GM12878 (cell line): ENCODE measurements at regions not wholly inside any gene's neighbourhood (a gene's known extent, or its start where the extent isn't known, plus 50 kb on each side); places are given as distances from the start of the nearest gene placed in this dataset.

Experiments
- ATAC-seq: fragments of 200-7000 bp; cut with Tn5 transposase; 3 replicates; pipeline ENCODE4 v1.9.1; 2020; ENCODE audit warnings: mild to moderate bottlenecking, moderate library complexity
- BruUV-seq: library from RNA; stranded (reverse); fragments of 400-500 nt; replicated peaks from 2 replicates; lab custom pipeline; 2021; lab: Mats Ljungman, UMichigan
- CTCF ChIA-PET: fragments of 300-600 bp; sonication (Branson Sonifier 250); formaldehyde crosslinking; extraction: SDS; loops from one replicate; lab custom pipeline; 2021; ENCODE audit warnings: inconsistent platforms; lab: Yijun Ruan, JAX
- POLR2A ChIA-PET: fragments of 350-600 bp; formaldehyde crosslinking; extraction: SDS; loops from one replicate; lab custom pipeline; 2021; ENCODE audit warnings: inconsistent platforms; lab: Charles Lee
- RAD21 ChIA-PET: fragments of 300-600 bp; sonication (Branson Sonifier 250); formaldehyde crosslinking; loops from one replicate; lab custom pipeline; 2023; ENCODE audit warnings: antibody characterized with exemption; ENCODE audit not compliant: unreplicated experiment; lab: Charles Lee
- SMC1A ChIA-PET: fragments of 300-600 bp; sonication (Branson Sonifier 250); formaldehyde crosslinking; loops from one replicate; lab custom pipeline; 2023; ENCODE audit not compliant: unreplicated experiment, uncharacterized antibody; lab: Charles Lee
- DNase-seq: peaks from one replicate; pipeline ENCODE4 v3.0.0-alpha.2; 2011; ENCODE audit warnings: low read depth, low spot score
- FAIRE-seq: peaks from 3 replicates; lab custom pipeline; 2011; peaks lifted over from hg19 to GRCh38; lab: Jason Lieb, UNC
- H2AFZ ChIP-seq: 2 replicates; pipeline ENCODE4 v1.6.0; 2011; ENCODE audit warnings: low read depth, low read length, control low read depth; ENCODE audit not compliant: control insufficient read depth
- H3K27ac ChIP-seq: 2 replicates; pipeline ENCODE4 v1.5.1; 2011; ENCODE audit warnings: control low read depth; ENCODE audit not compliant: control insufficient read depth, insufficient read depth
- H3K27me3 ChIP-seq, 2 experiments: replicated peaks in 1 of 2; 2 replicates each; pipeline versions ENCODE4 v1.6.0 to v1.6.1; 2011; ENCODE audit warnings: low read length in 1 of 2; ENCODE audit not compliant: control insufficient read depth in 2 of 2, insufficient read depth in 2 of 2
- H3K36me3 ChIP-seq, 2 experiments: 2 replicates each; pipeline ENCODE4 v1.5.1; 2011; ENCODE audit warnings: low read length in 1 of 2; ENCODE audit not compliant: control insufficient read depth in 2 of 2, insufficient read depth in 2 of 2
- H3K4me1 ChIP-seq: 2 replicates; pipeline ENCODE4 v1.6.1; 2011; ENCODE audit warnings: mild to moderate bottlenecking, low read length, moderate library complexity, mixed read lengths; ENCODE audit not compliant: control insufficient read depth, insufficient read depth
- H3K4me2 ChIP-seq: 2 replicates; pipeline ENCODE4 v1.6.0; 2011; ENCODE audit warnings: control low read depth; ENCODE audit not compliant: control insufficient read depth, insufficient read depth
- H3K4me3 ChIP-seq: fragments of 200-600 bp; sonication (generic); 2 replicates; pipeline ENCODE4 v1.5.1; 2016
- H3K79me2 ChIP-seq: 2 replicates; pipeline ENCODE4 v1.6.0; 2011; ENCODE audit warnings: low read length; ENCODE audit not compliant: control insufficient read depth, insufficient read depth
- H3K9ac ChIP-seq: 2 replicates; pipeline ENCODE4 v1.8.0; 2011; ENCODE audit warnings: low read length, control low read depth, mixed read lengths; ENCODE audit not compliant: control insufficient read depth, insufficient read depth
- H3K9me3 ChIP-seq: replicated peaks from 3 replicates; pipeline ENCODE4 v1.5.1; 2011; ENCODE audit warnings: mild to moderate bottlenecking, low read length; ENCODE audit not compliant: control insufficient read depth, insufficient read depth
- H4K20me1 ChIP-seq: 2 replicates; pipeline ENCODE4 v1.6.0; 2011; ENCODE audit not compliant: control insufficient read depth, insufficient read depth
- BHLHE40 ChIP-seq, 2 experiments: fragments of 450-650 bp in 1 of 2; IDR thresholded peaks; 2 replicates each; pipeline ENCODE4 v1.6.1; 2011 to 2017; ENCODE audit warnings: low read depth in 2 of 2, borderline replicate concordance in 1 of 2, improper control_type of control experiment in 1 of 2, low read length in 1 of 2, mild to moderate bottlenecking in 1 of 2
- CBX5 ChIP-seq: sonication (generic); IDR thresholded peaks from 2 replicates; pipeline ENCODE4 v1.6.1; 2016; ENCODE audit warnings: low read depth, moderate library complexity, mild to moderate bottlenecking, inconsistent platforms
- CEBPB ChIP-seq, 2 experiments: fragments of 150-350 bp in 1 of 2; IDR thresholded peaks; 2 replicates each; pipeline ENCODE4 v1.6.1; 2012 to 2014; ENCODE audit warnings: low read depth in 2 of 2, low read length in 2 of 2, borderline replicate concordance in 1 of 2, inconsistent platforms in 1 of 2
- CTCF ChIP-seq, 3 experiments: IDR thresholded peaks in 2 of 3; conservative IDR thresholded peaks in 1 of 3; 2 replicates each; pipeline ENCODE4 v1.5.1; 2011; ENCODE audit warnings: low read depth in 3 of 3, low read length in 3 of 3, mild to moderate bottlenecking in 3 of 3, control low read depth in 2 of 3, moderate library complexity in 2 of 3, inconsistent platforms in 1 of 3, mixed read lengths in 1 of 3; ENCODE audit not compliant: control insufficient read depth in 2 of 3, insufficient read depth in 1 of 3; ENCODE audit errors: extremely low read depth in 1 of 3
- EED ChIP-seq: sonication (generic); IDR thresholded peaks from 2 replicates; pipeline ENCODE4 v1.6.1; 2016; ENCODE audit warnings: antibody characterized with exemption, low read depth
- GABPA ChIP-seq: IDR thresholded peaks from 2 replicates; pipeline ENCODE4 v1.6.1; 2014; ENCODE audit warnings: antibody characterized with exemption, low read depth, mild to moderate bottlenecking, inconsistent platforms
- HDAC6 ChIP-seq: fragments of 200-600 bp; sonication (generic); IDR thresholded peaks from one replicate; pipeline ENCODE4 v1.8.0; 2017; ENCODE audit warnings: antibody characterized with exemption; ENCODE audit not compliant: unreplicated experiment
- HSF1 ChIP-seq: fragments of 150-350 bp; IDR thresholded peaks from 2 replicates; pipeline ENCODE4 v1.6.1; 2014; ENCODE audit warnings: mild to moderate bottlenecking, low read depth, low read length
- JUNB ChIP-seq: IDR thresholded peaks from 2 replicates; pipeline ENCODE4 v1.6.1; 2016; ENCODE audit warnings: antibody characterized with exemption, mild to moderate bottlenecking
- JUND ChIP-seq: IDR thresholded peaks from 2 replicates; pipeline ENCODE4 v1.6.1; 2012; ENCODE audit warnings: low read depth, mild to moderate bottlenecking, low read length, improper control_type of control experiment, moderate library complexity
- MEF2A ChIP-seq: IDR thresholded peaks from 2 replicates; pipeline ENCODE4 v1.6.1; 2011; ENCODE audit warnings: low read depth, mild to moderate bottlenecking, low read length, moderate library complexity; ENCODE audit not compliant: insufficient read depth
- MLLT1 ChIP-seq: fragments of 450-650 bp; IDR thresholded peaks from 2 replicates; pipeline ENCODE4 v1.6.1; 2016; ENCODE audit warnings: mild to moderate bottlenecking
- NBN ChIP-seq: fragments of 450-650 bp; IDR thresholded peaks from 2 replicates; pipeline ENCODE4 v1.6.1; 2016
- NR2C1 ChIP-seq: fragments of 450-650 bp; IDR thresholded peaks from 2 replicates; pipeline ENCODE4 v1.6.1; 2017; ENCODE audit warnings: antibody characterized with exemption, mild to moderate bottlenecking, moderate library complexity
- PBX3 ChIP-seq: IDR thresholded peaks from 2 replicates; pipeline ENCODE4 v1.6.1; 2011; ENCODE audit warnings: mild to moderate bottlenecking, low read depth, low read length, moderate library complexity; ENCODE audit not compliant: insufficient replicate concordance
- RAD51 ChIP-seq: fragments of 450-650 bp; IDR thresholded peaks from 2 replicates; pipeline ENCODE4 v1.6.1; 2016; ENCODE audit warnings: moderate library complexity, mild to moderate bottlenecking, inconsistent platforms
- RBBP5 ChIP-seq: fragments of 200-600 bp; sonication (generic); conservative IDR thresholded peaks from 2 replicates; pipeline ENCODE4 v1.6.1; 2016
- SREBF2 ChIP-seq: IDR thresholded peaks from 2 replicates; pipeline ENCODE4 v1.6.1; 2012; ENCODE audit warnings: mild to moderate bottlenecking, low read length
- SRF ChIP-seq, 2 experiments: IDR thresholded peaks; 2 replicates each; pipeline ENCODE4 v1.6.1; 2011; ENCODE audit warnings: low read depth in 2 of 2, low read length in 2 of 2, mild to moderate bottlenecking in 1 of 2, moderate library complexity in 1 of 2
- STAT1 ChIP-seq: fragments of 450-650 bp; conservative IDR thresholded peaks from 2 replicates; pipeline ENCODE4 v1.6.1; 2014; ENCODE audit warnings: antibody characterized with exemption, mild to moderate bottlenecking
- WGBS: methylation state at CpG from one replicate; pipeline ENCODE4 v1.1.6; 2016; ENCODE audit warnings: low lambda C conversion rate; ENCODE audit not compliant: insufficient replicate concordance, insufficient coverage; ENCODE audit errors: missing lambda C conversion rate; 5-methylcytosine and 5-hydroxymethylcytosine counted together
- in situ Hi-C: fragments of 300-500 bp; cut with MboI; formaldehyde crosslinking; loops from 9 replicates; pipeline ENCODE4 v1.14.3; 2018; ENCODE audit warnings: mixed read lengths
- intact Hi-C: fragments of 100-400 bp; cut with micrococcal nuclease; formaldehyde crosslinking; loops from one replicate; pipeline ENCODE4 v1.14.2; 2022; ENCODE audit not compliant: unreplicated experiment

GRCh38 chrX:45699158-45699557, 498.5 kb upstream of the DIPK2B start:
- Histone ChIP-seq H3K4me2 (no peak overlapping the region), H3K9ac (no peak overlapping the region), H3K79me2 (no peaks in the 10 kb centered on the region), H3K9me3 (no peaks in the 10 kb centered on the region; the same call in 2 of the 3 replicates), H4K20me1 (no peaks in the 10 kb centered on the region), H3K4me1 (no peaks in the 10 kb centered on the region), H3K4me3 (no peak overlapping the region), H3K27ac (no peak overlapping the region), H2AFZ (no peak overlapping the region), H3K27me3 (no peaks in the 10 kb centered on the region), H3K36me3 (no peaks in the 10 kb centered on the region)
- no TSS peak for BruUV-seq
- ATAC-seq, result no peak
- in situ Hi-C loops (no loop called here), intact Hi-C loops (no loop called here)
- ChIA-PET RAD21 (no interaction called here), POLR2A (interaction anchor here (0.6 kb wide), 1 partner anchor 803 kb away, joined by 4 read pairs; no protein-coding TSS in a partner anchor), CTCF (interaction anchor here (0.6 kb wide), 1 partner anchor 69 kb away, joined by 3 read pairs; no protein-coding TSS in a partner anchor), SMC1A (interaction anchor here (1.3 kb wide), 1 partner anchor 11 kb away, joined by 3 read pairs; no protein-coding TSS in a partner anchor)
- 39% methylated on average over 3 of the region's 3 CpGs for WGBS
- no peak for TF ChIP-seq CTCF (IDR thresholded peaks at IDR 0.05 in 2 of 3, conservative IDR thresholded peaks at IDR 0.05 in 1 of 3; ENCODE audit: control insufficient read depth in 2 of 3, extremely low read depth in 1 of 3, insufficient read depth in 1 of 3, low read depth in 3 of 3, low read length in 3 of 3)
- no peak for TF ChIP-seq RAD51
- no peak for TF ChIP-seq NBN
- TF ChIP-seq MEF2A, result no peak
- no peak for TF ChIP-seq STAT1
- no peak for TF ChIP-seq HDAC6
- TF ChIP-seq RBBP5, result no peak
- no peak for TF ChIP-seq PBX3
- TF ChIP-seq SREBF2, result no peak
- TF ChIP-seq NR2C1, result no peak
- TF ChIP-seq CBX5, result no peak
- no peak for TF ChIP-seq CEBPB (IDR thresholded peaks at IDR 0.05; ENCODE audit: borderline replicate concordance in 1 of 2, low read depth in 2 of 2, low read length in 2 of 2)
- no peak for TF ChIP-seq GABPA
- no peak for TF ChIP-seq BHLHE40 (IDR thresholded peaks at IDR 0.05; ENCODE audit: borderline replicate concordance in 1 of 2, low read depth in 2 of 2, low read length in 1 of 2)
- TF ChIP-seq MLLT1, result no peak
- TF ChIP-seq JUND, result no peak
- no peak for TF ChIP-seq HSF1
- no peak for TF ChIP-seq EED
- no peak for TF ChIP-seq JUNB
- TF ChIP-seq SRF (IDR thresholded peaks at IDR 0.05; ENCODE audit: low read depth in 2 of 2, low read length in 2 of 2), result no peak
- no peak for DNase-seq
- FAIRE-seq, result no peak
